GM20000 (cell line): ENCODE measurements at regions not wholly inside any gene's neighbourhood (a gene's known extent, or its start where the extent isn't known, plus 50 kb on each side); places are given as distances from the start of the nearest gene placed in this dataset.

ENCODE experiments used
- DNase-seq: peaks from one replicate; pipeline ENCODE4 v3.0.0; 2012; ENCODE audit warnings: low spot score
- CTCF ChIP-seq: IDR thresholded peaks from 2 replicates; pipeline ENCODE4 v1.5.1; 2012; ENCODE audit warnings: mild to moderate bottlenecking, control low read depth; ENCODE audit errors: extremely low read depth, missing control alignments

DNA sequence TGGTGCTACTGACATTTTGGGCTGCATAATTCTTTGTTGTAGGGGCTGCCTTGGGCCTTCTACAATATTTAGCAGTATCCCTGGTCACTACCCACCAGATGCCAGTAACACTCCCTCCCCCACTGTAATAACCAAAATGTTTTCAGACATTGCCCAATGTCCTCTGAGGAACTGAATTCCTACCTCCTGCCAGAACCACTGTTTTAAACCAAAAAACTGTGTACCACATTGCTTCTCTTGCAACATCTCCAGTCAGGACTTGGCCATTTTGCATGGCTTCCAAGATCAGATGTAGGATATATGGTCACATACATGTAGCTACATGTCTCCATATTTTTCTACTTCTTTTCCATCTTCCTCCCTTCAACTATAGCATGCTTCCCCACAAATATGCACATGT lies 97.4 kb upstream of the IFNGR1 start:
- no peak for DNase-seq
- no peak for TF ChIP-seq CTCF

GRCh38 chr6:137315081-137315480 lies 95.9 kb upstream of the IFNGR1 start:
- no peak for TF ChIP-seq CTCF
- DNase-seq, result no peak

- peak; percentile 75 for TF ChIP-seq CTCF
- peak; percentile 59 for DNase-seq
These were observed 95.0 kb upstream of the IFNGR1 start for GRCh38 chr6:137313928-137314855.

GRCh38 chr6:137313211-137313610 lies 94.0 kb upstream of the IFNGR1 start:
- no peak for DNase-seq
- no peak for TF ChIP-seq CTCF

GRCh38 chr6:137311940-137312339 lies 92.8 kb upstream of the IFNGR1 start:
- no peak for DNase-seq
- no peak for TF ChIP-seq CTCF

- TF ChIP-seq CTCF, result no peak
- no peak for DNase-seq
These were observed 90.0 kb upstream of the IFNGR1 start for GRCh38 chr6:137309078-137309762.
